K562 (cell line): ENCODE measurements at regions not wholly inside any gene's neighbourhood (a gene's known extent, or its start where the extent isn't known, plus 50 kb on each side); places are given as distances from the start of the nearest gene placed in this dataset.

Experiments used
- ATAC-seq: fragments of 200-7000 bp; cut with Tn5 transposase; 3 replicates; pipeline ENCODE4 v1.9.1; 2020; ENCODE audit warnings: moderate library complexity
- BruUV-seq: library from RNA; stranded (reverse); fragments of 400-500 nt; replicated peaks from 2 replicates; lab custom pipeline; 2021; lab: Mats Ljungman, UMichigan
- CTCF ChIA-PET: fragments of 300-600 bp; formaldehyde crosslinking; extraction: SDS; loops from one replicate; lab custom pipeline; 2021; ENCODE audit warnings: low intra/inter-chr PET ratio; lab: Yijun Ruan, JAX
- POLR2A ChIA-PET: fragments of 300-600, 350-650 bp; sonication (Branson Sonifier 250); formaldehyde crosslinking; extraction: SDS; loops from one replicate; lab custom pipeline; 2021; ENCODE audit warnings: antibody characterized with exemption, inconsistent platforms; lab: Yijun Ruan, JAX
- DNase-seq, 4 experiments: peaks; one replicate each; pipeline versions ENCODE4 v3.0.0 to v3.0.0-alpha.2; 2011 to 2018; ENCODE audit warnings: low spot score in 3 of 4, mixed read lengths in 3 of 4; ENCODE audit errors: extremely low read depth in 1 of 4
- FAIRE-seq: peaks from 2 replicates; lab custom pipeline; 2011; peaks lifted over from hg19 to GRCh38; lab: Jason Lieb, UNC
- H2AFZ ChIP-seq: 2 replicates; pipeline ENCODE4 v1.6.0; 2011; ENCODE audit warnings: low read depth, low read length, control low read depth, inconsistent platforms
- H3K27ac ChIP-seq: fragments of 200-600 bp; 3 replicates; pipeline ENCODE4 v1.8.0; 2011; ENCODE audit warnings: low read depth, mild to moderate bottlenecking, control low read depth, inconsistent platforms, low read length, moderate library complexity, mixed read lengths; ENCODE audit errors: extremely low read depth
- H3K27me3 ChIP-seq, 2 experiments: fragments of 300-600 bp in 1 of 2; 2 replicates in 1 of 2; 3 replicates in 1 of 2; pipeline versions ENCODE4 v1.6.0 to v1.8.0; 2011; ENCODE audit warnings: inconsistent platforms in 2 of 2, low read length in 2 of 2, mild to moderate bottlenecking in 1 of 2, mixed read lengths in 1 of 2, moderate library complexity in 1 of 2; ENCODE audit not compliant: control insufficient read depth in 2 of 2, insufficient read depth in 2 of 2
- H3K36me3 ChIP-seq: fragments of 300-600 bp; 3 replicates; pipeline ENCODE4 v1.8.0; 2011; ENCODE audit warnings: mild to moderate bottlenecking, low read length, inconsistent platforms; ENCODE audit not compliant: control insufficient read depth, insufficient read depth
- H3K4me1 ChIP-seq, 2 experiments: fragments of 200-600 bp in 1 of 2; replicated peaks in 1 of 2; 2 replicates in 1 of 2; 3 replicates in 1 of 2; pipeline versions ENCODE4 v1.5.1 to v1.8.0; 2011; ENCODE audit warnings: inconsistent platforms in 2 of 2, low read length in 2 of 2, mild to moderate bottlenecking in 1 of 2, mixed read lengths in 1 of 2, moderate library complexity in 1 of 2; ENCODE audit not compliant: control insufficient read depth in 2 of 2, insufficient read depth in 2 of 2
- H3K4me2 ChIP-seq: 2 replicates; pipeline ENCODE4 v1.6.1; 2011; ENCODE audit warnings: low read length, control low read depth, inconsistent platforms, mixed read lengths; ENCODE audit not compliant: insufficient read depth
- H3K4me3 ChIP-seq: fragments of 200-600 bp; sonication (generic), shearing (Covaris generic); 2 replicates; pipeline ENCODE4 v1.5.1; 2016; ENCODE audit warnings: control low read depth, inconsistent platforms
- H3K79me2 ChIP-seq: fragments of 200-600 bp; 3 replicates; pipeline ENCODE4 v1.8.0; 2011; ENCODE audit warnings: low read length, inconsistent platforms; ENCODE audit not compliant: control insufficient read depth, insufficient read depth
- H3K9ac ChIP-seq, 2 experiments: 2 replicates each; pipeline versions ENCODE4 v1.6.0 to v1.6.1; 2011; ENCODE audit warnings: low read depth in 2 of 2, low read length in 2 of 2, control low read depth in 1 of 2, inconsistent platforms in 1 of 2, mild to moderate bottlenecking in 1 of 2, mixed read lengths in 1 of 2; ENCODE audit not compliant: insufficient read depth in 1 of 2
- H3K9me1 ChIP-seq: one replicate; pipeline ENCODE4 v1.6.0; 2011; ENCODE audit warnings: inconsistent platforms, mild to moderate bottlenecking, low read length, moderate library complexity; ENCODE audit not compliant: control insufficient read depth, insufficient read depth
- H3K9me3 ChIP-seq: replicated peaks from 2 replicates; pipeline ENCODE4 v1.5.1; 2011; ENCODE audit warnings: low read depth, low read length, inconsistent platforms; ENCODE audit not compliant: control insufficient read depth, insufficient read depth
- H4K20me1 ChIP-seq: replicated peaks from 2 replicates; pipeline ENCODE4 v1.6.1; 2011; ENCODE audit warnings: low read length, inconsistent platforms, mixed read lengths; ENCODE audit not compliant: control insufficient read depth, insufficient read depth
- CLOCK ChIP-seq: fragments of 250-450 bp; sonication (Bioruptor Pico); IDR thresholded peaks from 2 replicates; pipeline ENCODE4 v1.4.0; 2020; ENCODE audit warnings: mild to moderate bottlenecking, moderate library complexity, borderline replicate concordance
- ETS1 ChIP-seq: conservative IDR thresholded peaks from 2 replicates; pipeline ENCODE4 v1.6.1; 2011; ENCODE audit warnings: low read depth, mild to moderate bottlenecking, low read length; ENCODE audit not compliant: control insufficient read depth
- HDAC8 ChIP-seq: fragments of 450-650 bp; IDR thresholded peaks from 2 replicates; pipeline ENCODE4 v1.6.1; 2016; ENCODE audit warnings: mild to moderate bottlenecking, missing genetic modification characterization, moderate library complexity, missing compliant biosample characterization
- NEUROD1 ChIP-seq: fragments of 150-350 bp; IDR thresholded peaks from 2 replicates; pipeline ENCODE4 v1.6.1; 2014; ENCODE audit warnings: borderline replicate concordance, low read length, low read depth; ENCODE audit not compliant: partially characterized antibody
- NONO ChIP-seq, 2 experiments: fragments of 200-400 bp in 1 of 2; fragments of 450-650 bp in 1 of 2; formaldehyde crosslinking in 1 of 2; IDR thresholded peaks; 2 replicates each; pipeline ENCODE4 v1.6.1; 2017; ENCODE audit warnings: low read depth in 2 of 2, mild to moderate bottlenecking in 2 of 2, moderate library complexity in 2 of 2, low read length in 1 of 2
- RBBP5 ChIP-seq: fragments of 200-600 bp; sonication (generic); IDR thresholded peaks from 2 replicates; pipeline ENCODE4 v1.6.1; 2012; ENCODE audit warnings: borderline replicate concordance, mild to moderate bottlenecking, low read length, control low read depth, inconsistent platforms; ENCODE audit not compliant: insufficient read depth, poor library complexity, severe bottlenecking
- SRSF3 ChIP-seq: fragments of 200-400 bp; formaldehyde crosslinking; IDR thresholded peaks from 2 replicates; pipeline ENCODE4 v1.6.1; 2016; ENCODE audit warnings: mild to moderate bottlenecking, low read length, moderate library complexity; ENCODE audit not compliant: insufficient read depth
- ZFP36 ChIP-seq: fragments of 150-350 bp; IDR thresholded peaks from 2 replicates; pipeline ENCODE4 v1.6.1; 2018; ENCODE audit warnings: low read length, low read depth; ENCODE audit not compliant: partially characterized antibody
- ZNF140 ChIP-seq: fragments of 250-450 bp; sonication (Bioruptor Pico); IDR thresholded peaks from 2 replicates; pipeline ENCODE4 v1.8.0; 2021; ENCODE audit warnings: moderate library complexity, mild to moderate bottlenecking, inconsistent platforms
- ZNF449 ChIP-seq: fragments of 250-450 bp; sonication (Bioruptor Pico); IDR thresholded peaks from 2 replicates; pipeline ENCODE4 v1.8.0; 2022; ENCODE audit warnings: moderate library complexity, mild to moderate bottlenecking, inconsistent platforms
- ZNF77 ChIP-seq: fragments of 250-450 bp; sonication (Bioruptor Pico); IDR thresholded peaks from 2 replicates; pipeline ENCODE4 v1.5.0; 2020
- WGBS: fragments of 100-300 bp; shearing (Covaris generic); methylation state at CpG from one replicate; pipeline ENCODE4 v1.1.6; 2016; ENCODE audit warnings: low coverage, mixed read lengths; ENCODE audit not compliant: insufficient coverage; ENCODE audit errors: missing lambda C conversion rate; 5-methylcytosine and 5-hydroxymethylcytosine counted together
- in situ Hi-C: fragments of 300-500 bp; cut with MboI; formaldehyde crosslinking; loops from 4 replicates; pipeline ENCODE4 v1.15.0; 2018; ENCODE audit warnings: inconsistent platforms, mixed read lengths
- intact Hi-C: fragments of 100-400 bp; cut with micrococcal nuclease; formaldehyde crosslinking; loops from 2 replicates; pipeline ENCODE4 v1.14.2; 2022

- FAIRE-seq (no peak), DNase-seq (no peak), ATAC-seq (no peak)
- no peak overlapping the region for H3K27ac ChIP-seq
- H3K9ac ChIP-seq = no peak overlapping the region
- no peaks in the 10 kb centered on the region for H4K20me1 ChIP-seq
- H3K4me1 ChIP-seq = no peaks in the 10 kb centered on the region
- POLR2A ChIA-PET = no interaction called here
- no peak overlapping the region for H3K4me3 ChIP-seq
- H3K9me3 ChIP-seq = no peaks in the 10 kb centered on the region
- in situ Hi-C loops = no loop called here
- H3K27me3 ChIP-seq = no peaks in the 10 kb centered on the region
- BruUV-seq = no TSS peak
- no peak overlapping the region for H3K4me2 ChIP-seq
- CTCF ChIA-PET = no interaction called here
- WGBS = 0% methylated on average over 3 of the region's 3 CpGs
- intact Hi-C loops = no loop called here
- H3K9me1 ChIP-seq = no peaks in the 10 kb centered on the region
- H3K79me2 ChIP-seq = no peaks in the 10 kb centered on the region
- H2AFZ ChIP-seq = no peak overlapping the region
- H3K36me3 ChIP-seq = no peaks in the 10 kb centered on the region
- TF ChIP-seq HDAC8 (tag) = no peak
- TF ChIP-seq SRSF3 = no peak
- no peak for TF ChIP-seq NONO (IDR thresholded peaks at IDR 0.05; ENCODE audit: low read depth in 2 of 2, low read length in 1 of 2)
- TF ChIP-seq ETS1 = no peak
- no peak for TF ChIP-seq ZNF77
- no peak for TF ChIP-seq ZFP36
- TF ChIP-seq ZNF449 (CRISPR knock-in tag) = no peak
- no peak for TF ChIP-seq CLOCK (CRISPR knock-in tag)
- no peak for TF ChIP-seq RBBP5
- no peak for TF ChIP-seq NEUROD1
- TF ChIP-seq ZNF140 (CRISPR knock-in tag) = no peak
These were observed 396.0 kb downstream of the MEIS1 start for GRCh38 chr2:66830881-66831280.
